ENCODE measurements at regions not wholly inside any gene's neighbourhood (a gene's known extent, or its start where the extent isn't known, plus 50 kb on each side); places are given as distances from the start of the nearest gene placed in this dataset.
"Not testable (repeated sequence)": the region's sequence is repeated elsewhere in the genome, so short reads cannot be mapped to it uniquely, and the experiment has no call there.

DNA sequence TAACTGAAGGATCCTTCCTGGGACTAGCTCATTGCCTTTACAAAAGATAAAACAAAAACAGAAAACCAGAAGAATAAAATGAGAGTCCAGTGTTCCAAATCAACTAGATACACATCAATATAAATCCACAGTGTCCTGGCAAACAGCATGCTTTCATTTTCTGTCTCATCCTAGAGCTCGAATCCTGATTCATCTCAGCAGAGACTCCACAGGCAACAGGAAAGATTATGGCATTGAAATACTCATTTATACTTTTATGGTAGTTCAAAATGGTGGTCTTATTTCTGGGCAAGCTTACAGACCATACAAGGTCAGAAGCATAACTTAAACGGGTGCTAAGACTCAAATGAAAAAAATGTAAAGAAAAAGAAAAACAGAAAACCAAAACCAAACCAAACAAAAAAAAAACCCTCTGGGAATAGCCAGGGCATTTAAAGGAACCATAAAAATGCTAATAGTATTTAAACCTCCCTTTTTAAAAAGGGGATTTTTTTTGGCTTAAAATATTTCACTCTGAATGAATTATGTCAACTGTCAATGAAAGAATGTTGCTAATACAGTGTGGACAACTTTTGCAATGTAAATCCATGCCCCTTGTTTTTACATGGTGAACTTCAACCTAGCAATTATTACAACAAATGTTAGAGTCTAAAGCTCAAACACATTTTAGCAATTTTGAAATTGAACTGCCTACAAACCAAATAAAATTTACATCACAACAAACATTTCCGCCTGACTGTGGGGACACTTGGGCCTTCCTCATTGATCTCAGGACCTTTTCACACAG lies 57.9 kb downstream of the GPR101 start:
- ATAC-seq, result no peak
- H3K9me3 Mint-ChIP-seq, result peaks cover 0 to 8% of the 10 kb centered on the region in 2 donors
- DNase-seq, result no peak
- H3K27me3 Mint-ChIP-seq, result no peaks in the 10 kb centered on the region
- H3K4me3 Mint-ChIP-seq, result no peak overlapping the region
- no peaks in the 10 kb centered on the region for H3K4me1 Mint-ChIP-seq
- H3K27ac Mint-ChIP-seq, result no peak overlapping the region

DNA sequence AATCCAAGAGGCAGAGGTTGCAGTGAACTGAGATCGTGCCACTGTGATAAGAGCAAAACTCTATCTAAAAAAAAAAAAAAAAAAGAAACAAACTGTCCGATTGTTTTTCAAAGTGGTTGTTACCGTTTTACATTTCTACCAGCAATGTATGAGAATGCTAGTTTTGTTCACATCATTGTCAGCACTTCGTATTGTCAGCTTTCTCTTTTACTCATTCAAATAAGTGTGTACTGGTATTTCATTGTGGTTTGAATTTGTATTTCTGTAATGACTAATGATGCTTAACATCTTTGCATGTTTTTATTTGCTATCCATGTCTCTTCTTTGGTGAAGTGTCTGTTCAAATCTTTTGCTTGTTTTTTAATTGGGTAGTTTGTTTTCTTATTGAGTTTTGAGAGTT lies 65.8 kb downstream of the GPR101 start:
- no peak for ATAC-seq
- no peaks in the 10 kb centered on the region for H3K4me1 Mint-ChIP-seq

DNA sequence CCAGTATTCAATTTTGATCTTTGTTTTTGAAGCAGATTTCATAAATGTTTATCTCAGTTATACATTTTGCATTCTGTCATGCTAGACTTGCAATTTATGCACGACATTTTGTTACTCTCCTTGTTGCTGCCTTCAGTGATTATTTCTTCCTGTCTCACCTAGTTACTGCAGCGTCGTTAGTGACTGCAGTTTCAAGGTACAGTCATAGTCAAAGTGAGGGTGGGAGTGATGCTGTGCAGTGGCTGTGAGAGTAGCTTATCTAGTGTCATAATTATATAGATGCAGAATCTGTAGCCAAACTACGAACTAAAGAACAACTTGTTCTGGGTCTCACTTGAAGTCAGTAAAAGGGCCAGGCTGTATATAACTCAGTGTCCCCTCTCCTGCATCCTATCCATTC lies 69.8 kb downstream of the GPR101 start:
- DNase-seq (no peak), ATAC-seq (no peak)
- H3K27ac Mint-ChIP-seq, result no peak overlapping the region
- no peaks in the 10 kb centered on the region for H3K9me3 Mint-ChIP-seq
- H3K4me3 Mint-ChIP-seq, result no peak overlapping the region
- H3K27me3 Mint-ChIP-seq, result no peaks in the 10 kb centered on the region
- no peaks in the 10 kb centered on the region for H3K4me1 Mint-ChIP-seq

More for the DNA sequence above, 65.8 kb downstream of the GPR101 start:
- no peaks in the 10 kb centered on the region for H3K27me3 Mint-ChIP-seq
- no peak for DNase-seq
- no peak overlapping the region for H3K4me3 Mint-ChIP-seq
- no peak overlapping the region for H3K27ac Mint-ChIP-seq
- no peaks in the 10 kb centered on the region for H3K9me3 Mint-ChIP-seq

DNA sequence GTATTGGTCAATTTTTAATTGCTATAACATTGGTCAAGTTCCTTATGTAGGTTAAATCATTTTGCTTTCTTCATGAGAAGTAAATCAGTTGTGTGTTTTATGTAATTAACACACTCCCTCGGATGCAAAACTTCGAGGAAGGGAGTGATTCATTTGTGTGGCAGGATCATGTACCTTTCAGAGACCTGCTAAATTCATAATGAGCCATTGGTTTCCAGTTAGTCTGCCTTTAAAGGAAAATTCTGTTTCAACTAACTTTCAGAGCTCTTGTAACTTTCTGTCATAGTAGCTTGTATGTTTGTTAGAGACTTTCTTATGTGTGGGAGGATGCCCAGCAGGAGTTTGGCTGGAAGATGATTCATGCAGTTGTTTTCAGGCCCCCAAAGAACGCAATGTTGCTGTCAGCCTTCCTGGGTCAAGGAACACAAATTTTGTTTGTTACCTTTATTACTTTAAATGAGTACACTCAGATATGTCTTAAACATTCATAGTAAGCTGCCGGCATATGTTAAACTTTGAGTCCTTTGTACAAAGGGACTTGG lies 72.1 kb downstream of the GPR101 start:
- H3K27me3 Mint-ChIP-seq, result no peaks in the 10 kb centered on the region
- ATAC-seq, result no peak
- no peak for DNase-seq
- no peaks in the 10 kb centered on the region for H3K4me1 Mint-ChIP-seq
- H3K9me3 Mint-ChIP-seq, result no peaks in the 10 kb centered on the region
- H3K27ac Mint-ChIP-seq, result no peak overlapping the region
- no peak overlapping the region for H3K4me3 Mint-ChIP-seq

DNA sequence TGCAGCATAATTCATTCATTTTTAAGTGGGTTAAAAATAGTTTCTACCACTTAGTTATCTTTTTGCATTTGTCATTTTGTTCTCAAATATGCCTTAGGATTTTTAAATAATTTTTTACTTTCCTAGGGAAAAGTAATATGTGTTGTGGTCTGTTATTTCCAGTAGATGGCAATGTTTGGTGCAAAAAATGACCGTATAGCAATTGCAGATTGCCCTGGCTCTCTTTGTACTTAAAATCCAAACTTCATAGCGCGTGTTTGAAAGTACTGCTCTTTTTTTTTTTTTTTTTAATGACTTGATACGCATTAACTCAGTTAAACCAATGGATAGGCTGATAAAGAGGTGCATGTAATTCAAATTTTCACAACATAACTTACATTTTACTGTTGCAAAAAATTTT lies 74.4 kb upstream of the RBMX start:
- DNase-seq (no peak), ATAC-seq (no peak)
- Mint-ChIP-seq H3K4me3 (no peak overlapping the region), H3K9me3 (no peaks in the 10 kb centered on the region), H3K27ac (no peak overlapping the region), H3K27me3 (no peaks in the 10 kb centered on the region), H3K4me1 (no peaks in the 10 kb centered on the region)

DNA sequence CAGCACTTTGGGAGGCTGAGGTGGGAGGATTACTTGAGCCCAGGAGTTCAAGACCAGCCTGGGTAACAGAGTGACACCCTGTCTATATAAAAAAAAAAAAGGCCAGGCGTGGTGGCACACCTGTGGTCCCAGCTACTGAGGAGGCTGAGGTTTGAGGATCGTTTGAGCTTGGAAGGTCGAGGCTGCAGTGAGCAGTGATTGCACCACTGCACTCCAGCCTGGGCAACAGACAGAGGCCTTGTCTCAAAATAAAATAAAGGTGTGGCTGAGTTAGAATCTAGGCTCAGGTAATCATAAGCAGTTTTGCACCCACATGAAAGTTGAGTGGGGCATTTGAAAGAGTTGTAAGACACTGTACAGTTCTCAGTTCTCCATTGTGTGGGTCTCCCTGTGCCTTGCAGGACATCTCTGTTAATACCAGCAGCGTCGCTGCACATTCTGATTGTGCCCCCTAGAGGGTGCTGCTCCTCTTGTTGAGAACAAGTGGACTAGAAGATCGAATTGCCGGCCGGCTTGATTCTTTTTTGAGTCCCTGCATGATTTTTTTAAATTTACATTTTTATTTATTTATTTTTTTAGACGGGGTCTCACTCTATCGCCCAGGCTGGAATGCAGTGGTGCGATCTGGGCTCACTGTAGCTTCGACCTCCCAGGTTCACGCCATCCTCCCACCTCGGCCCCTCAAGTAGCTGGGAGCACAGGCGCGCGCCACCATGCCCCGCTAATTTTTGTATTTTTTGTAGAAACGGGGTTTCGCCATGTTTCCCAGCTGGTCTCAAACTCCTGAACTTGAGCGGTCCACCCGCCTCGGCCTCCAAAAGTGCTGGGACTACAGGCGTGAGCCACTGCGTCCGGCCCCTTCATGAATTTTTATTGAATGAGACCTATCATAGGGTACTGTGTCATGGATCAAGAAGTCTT lies 73.6 kb upstream of the RBMX start:
- peak; percentile 66 for ATAC-seq
- H3K4me1 Mint-ChIP-seq, result no peaks in the 10 kb centered on the region
- no peak overlapping the region for H3K27ac Mint-ChIP-seq
- H3K4me3 Mint-ChIP-seq, result no peak overlapping the region
- no peaks in the 10 kb centered on the region for H3K9me3 Mint-ChIP-seq
- no peaks in the 10 kb centered on the region for H3K27me3 Mint-ChIP-seq
- DNase-seq, result peak; percentile 42 to 64

DNA sequence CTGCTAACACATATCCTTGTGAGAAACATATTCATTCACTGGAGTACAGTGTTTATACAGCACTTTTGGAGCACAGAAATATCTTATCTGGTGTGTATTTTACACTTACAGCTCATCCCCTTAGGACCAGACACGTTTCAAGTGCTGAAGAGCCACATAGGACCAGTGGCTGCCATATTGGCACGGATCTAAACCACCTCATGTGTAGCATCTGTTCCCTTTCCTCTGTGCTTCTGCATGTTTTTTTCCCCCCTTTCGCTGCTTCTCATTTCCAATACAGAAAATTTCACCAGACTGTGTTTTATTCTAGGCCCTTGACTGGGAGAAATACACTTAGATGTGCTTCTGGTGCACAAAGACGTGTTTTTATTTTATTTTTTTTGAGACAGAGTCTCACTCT lies 69.7 kb upstream of the RBMX start:
- no peak overlapping the region for H3K27ac Mint-ChIP-seq
- DNase-seq (no peak), ATAC-seq (no peak)
- H3K4me3 Mint-ChIP-seq, result no peak overlapping the region
- no peaks in the 10 kb centered on the region for H3K27me3 Mint-ChIP-seq
- no peaks in the 10 kb centered on the region for H3K4me1 Mint-ChIP-seq
- no peaks in the 10 kb centered on the region for H3K9me3 Mint-ChIP-seq

DNA sequence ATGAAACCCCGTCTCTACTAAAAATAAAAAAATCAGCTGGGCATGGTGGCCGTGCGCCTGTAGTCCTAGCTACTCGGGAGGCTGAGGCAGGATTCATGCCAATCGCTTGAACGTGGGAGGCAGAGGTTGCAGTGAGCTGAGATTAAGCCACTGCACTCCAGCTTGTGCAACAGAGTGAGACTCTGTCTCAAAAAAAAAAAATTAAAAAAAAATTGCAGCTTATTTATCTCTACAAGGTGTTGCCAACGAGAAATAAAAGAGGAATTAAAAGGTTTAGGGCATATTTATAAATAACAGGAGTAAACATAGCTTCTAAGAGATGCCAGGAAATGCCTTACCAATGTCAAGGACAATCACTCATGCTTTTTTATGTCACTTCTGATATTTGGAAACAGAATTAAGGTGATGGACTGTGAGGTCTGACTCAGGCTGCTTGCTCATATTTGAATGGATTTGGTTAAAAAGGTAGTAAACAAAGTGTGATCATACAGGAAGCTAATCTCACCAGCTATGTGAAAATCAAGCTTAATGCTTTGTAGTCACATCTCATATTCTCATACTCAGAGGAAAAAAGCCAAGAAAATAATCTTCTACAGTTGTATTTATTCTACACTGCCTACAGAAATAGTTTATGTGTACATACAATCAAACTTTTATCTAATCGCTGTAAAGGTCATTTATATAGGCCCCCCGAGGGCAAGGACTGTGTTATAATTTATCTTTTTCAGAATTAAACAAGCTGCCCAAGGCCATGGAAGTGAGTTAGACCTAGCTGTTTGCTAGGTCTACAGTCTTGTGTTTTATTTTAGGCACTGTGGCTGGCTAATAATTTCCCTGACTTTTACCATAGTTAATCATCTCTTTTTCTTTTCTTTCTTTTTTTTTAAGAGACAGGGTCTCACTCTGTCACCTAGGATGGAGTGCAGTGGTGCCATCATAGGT lies 61.1 kb upstream of the RBMX start:
- ATAC-seq (no peak), DNase-seq (no peak)
- peak overlapping the region in 1 of 2 donors; percentile 54 for H3K27ac Mint-ChIP-seq
- H3K27me3 Mint-ChIP-seq, result no peaks in the 10 kb centered on the region
- H3K4me3 Mint-ChIP-seq, result no peak overlapping the region
- no peaks in the 10 kb centered on the region for H3K4me1 Mint-ChIP-seq
- no peaks in the 10 kb centered on the region for H3K9me3 Mint-ChIP-seq

DNA sequence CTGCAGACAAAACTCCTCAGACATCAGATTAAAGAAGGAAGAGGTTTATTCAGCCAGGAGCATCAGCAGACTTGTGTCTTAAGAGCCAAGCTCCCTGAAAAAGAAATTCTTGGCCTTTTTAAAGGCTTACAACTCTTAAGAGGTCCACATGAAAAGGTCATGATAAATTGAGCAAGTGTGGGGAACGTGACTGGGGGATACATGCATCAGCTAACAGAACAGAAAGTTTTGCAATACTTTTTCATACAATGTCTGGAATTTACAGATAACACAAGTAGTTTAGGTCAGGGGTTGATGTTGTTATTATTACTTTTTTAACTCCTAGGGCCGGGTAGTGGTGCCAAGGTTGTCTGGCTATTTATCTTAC lies 55.6 kb upstream of the RBMX start:
- DNase-seq (no peak), ATAC-seq (no peak)
- peaks cover 15% of the 10 kb centered on the region for H3K4me1 Mint-ChIP-seq
- no peaks in the 10 kb centered on the region for H3K27me3 Mint-ChIP-seq
- H3K4me3 Mint-ChIP-seq, result peak overlapping the region in 1 of 2 donors; percentile 8
- no peak overlapping the region for H3K27ac Mint-ChIP-seq
- no peaks in the 10 kb centered on the region for H3K9me3 Mint-ChIP-seq

DNA sequence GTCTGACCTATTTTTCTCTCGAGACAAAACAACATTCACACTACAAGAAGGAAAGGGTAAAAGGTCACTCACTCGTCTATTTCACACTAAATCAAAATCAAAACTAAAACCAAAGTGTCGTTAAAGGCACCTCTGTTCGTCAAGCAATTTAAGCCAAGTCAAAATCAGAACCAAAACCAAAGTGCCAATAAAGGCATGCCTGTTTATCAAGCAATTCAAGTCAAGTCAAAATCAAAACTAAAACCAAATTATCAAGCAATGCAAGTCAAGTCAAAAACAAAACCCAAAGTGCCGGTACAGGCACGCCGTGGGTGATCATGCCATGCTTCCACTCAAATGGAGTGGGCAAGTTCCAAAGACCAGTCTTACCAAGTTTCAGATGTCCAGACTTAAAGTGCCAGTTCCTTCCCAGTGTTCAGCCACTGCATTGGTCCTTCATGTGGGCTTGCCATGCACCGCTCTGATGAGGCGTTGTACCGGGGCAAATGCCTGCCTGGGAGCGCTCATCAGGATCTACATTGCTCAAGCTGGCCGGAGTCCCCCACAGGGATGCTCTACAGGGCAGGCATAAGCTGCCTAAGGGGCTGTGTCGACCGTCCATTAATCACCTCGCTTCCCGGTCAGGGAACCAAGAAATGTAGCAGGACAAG lies 55.1 kb upstream of the RBMX start:
- peak overlapping the region; percentile 72 to 84 for H3K27ac Mint-ChIP-seq
- not testable (repeated sequence) for H3K27me3 Mint-ChIP-seq, DNase-seq, H3K9me3 Mint-ChIP-seq, ATAC-seq
- peak overlapping the region; percentile 54 to 55 for H3K4me3 Mint-ChIP-seq
- peaks cover 15% of the 10 kb centered on the region for H3K4me1 Mint-ChIP-seq

DNA sequence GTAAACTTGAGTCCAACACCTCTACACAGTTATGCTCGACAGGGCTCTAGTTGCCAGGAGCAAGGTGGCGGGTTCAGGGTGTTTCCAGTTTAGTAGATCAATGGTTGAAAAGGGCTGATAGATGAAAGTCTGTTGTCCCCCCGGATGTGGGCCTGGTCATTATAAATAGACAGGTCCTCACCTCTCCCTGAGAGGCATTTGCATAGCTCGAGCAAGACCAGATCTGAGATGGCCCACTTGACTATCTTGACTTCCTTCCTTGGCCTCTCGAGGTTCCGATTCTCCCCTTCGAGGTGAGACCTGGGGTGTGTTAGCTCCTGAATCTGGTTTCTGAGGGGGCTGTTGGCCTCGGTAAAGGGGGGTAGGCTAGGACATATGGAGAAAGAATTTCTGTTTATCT lies 54.1 kb upstream of the RBMX start:
- ATAC-seq, H3K4me3 Mint-ChIP-seq, H3K27me3 Mint-ChIP-seq, H3K9me3 Mint-ChIP-seq, DNase-seq: not testable (repeated sequence)
- peaks cover 15% of the 10 kb centered on the region for H3K4me1 Mint-ChIP-seq
- H3K27ac Mint-ChIP-seq, result peak overlapping the region in 1 of 2 donors; percentile 27

DNA sequence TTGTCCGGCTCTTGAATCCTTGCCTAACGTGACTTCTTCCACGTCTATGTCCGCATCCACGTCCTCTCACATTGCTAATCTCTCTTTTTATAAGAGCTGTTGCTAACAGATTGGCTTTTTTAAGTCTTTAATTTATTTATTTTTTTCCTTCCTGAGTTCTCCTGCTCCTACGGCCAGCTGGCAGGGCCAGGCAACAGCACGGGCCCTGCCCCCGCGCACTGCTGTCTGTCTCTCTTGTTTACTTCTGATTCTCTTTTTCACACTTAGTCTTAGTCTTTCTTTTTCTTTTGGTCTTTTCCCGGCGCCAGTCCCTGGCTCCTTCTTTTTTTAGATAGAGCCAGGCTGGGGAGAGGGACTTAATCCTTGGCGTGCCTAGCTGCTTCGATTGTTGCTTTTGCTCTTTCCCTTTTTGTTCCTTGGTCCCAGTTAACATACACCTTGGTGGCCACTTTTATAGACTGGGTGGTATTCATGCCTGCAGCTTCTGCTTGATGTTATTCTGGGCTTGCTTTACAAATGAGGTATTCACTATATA lies 53.2 kb upstream of the RBMX start:
- H3K4me1 Mint-ChIP-seq, result peaks cover 15% of the 10 kb centered on the region
- DNase-seq, result no peak
- ATAC-seq, result no peak
- H3K27me3 Mint-ChIP-seq, result no peaks in the 10 kb centered on the region
- no peak overlapping the region for H3K27ac Mint-ChIP-seq
- no peaks in the 10 kb centered on the region for H3K9me3 Mint-ChIP-seq
- no peak overlapping the region for H3K4me3 Mint-ChIP-seq

DNA sequence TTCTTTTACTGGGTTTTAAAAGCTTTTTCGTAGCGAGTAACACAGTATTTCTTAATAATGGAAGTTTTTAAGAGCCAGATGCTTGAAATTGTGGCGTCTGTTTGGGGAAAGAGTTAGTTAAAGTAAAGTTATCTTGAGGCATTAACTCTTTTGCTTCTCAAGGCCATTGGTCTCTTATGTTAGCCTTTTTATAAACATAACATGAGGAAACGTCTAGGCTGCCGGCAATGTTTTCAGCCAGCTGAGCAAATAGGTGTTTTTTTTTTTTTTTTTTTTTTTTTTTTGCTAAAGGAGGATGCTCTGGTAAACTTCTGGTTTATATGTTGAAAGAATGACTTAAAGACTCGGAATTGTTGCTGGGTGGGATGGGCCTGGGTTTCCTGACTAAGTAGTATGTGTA lies 51.1 kb upstream of the RBMX start:
- Mint-ChIP-seq H3K9me3 (no peaks in the 10 kb centered on the region), H3K4me3 (no peak overlapping the region), H3K4me1 (peaks cover 15% of the 10 kb centered on the region), H3K27ac (no peak overlapping the region), H3K27me3 (no peaks in the 10 kb centered on the region)
- no peak for DNase-seq
- ATAC-seq, result no peak

All from stimulated activated naive CD8-positive, alpha-beta T cell treated with anti-CD3 and anti-CD28 coated beads, Interleukin-15, amount 100 ng/mL, for 72 hours (primary cell).